DMS 273 treated with DMSO at 0.1 percent for 48 hours (cell line): ENCODE measurements at regions not wholly inside any gene's neighbourhood (a gene's known extent, or its start where the extent isn't known, plus 50 kb on each side); places are given as distances from the start of the nearest gene placed in this dataset.

ENCODE experiments used
- DNase-seq: peaks from one replicate; lab custom pipeline; 2025; lab: John Stamatoyannopoulos, UW

DNA sequence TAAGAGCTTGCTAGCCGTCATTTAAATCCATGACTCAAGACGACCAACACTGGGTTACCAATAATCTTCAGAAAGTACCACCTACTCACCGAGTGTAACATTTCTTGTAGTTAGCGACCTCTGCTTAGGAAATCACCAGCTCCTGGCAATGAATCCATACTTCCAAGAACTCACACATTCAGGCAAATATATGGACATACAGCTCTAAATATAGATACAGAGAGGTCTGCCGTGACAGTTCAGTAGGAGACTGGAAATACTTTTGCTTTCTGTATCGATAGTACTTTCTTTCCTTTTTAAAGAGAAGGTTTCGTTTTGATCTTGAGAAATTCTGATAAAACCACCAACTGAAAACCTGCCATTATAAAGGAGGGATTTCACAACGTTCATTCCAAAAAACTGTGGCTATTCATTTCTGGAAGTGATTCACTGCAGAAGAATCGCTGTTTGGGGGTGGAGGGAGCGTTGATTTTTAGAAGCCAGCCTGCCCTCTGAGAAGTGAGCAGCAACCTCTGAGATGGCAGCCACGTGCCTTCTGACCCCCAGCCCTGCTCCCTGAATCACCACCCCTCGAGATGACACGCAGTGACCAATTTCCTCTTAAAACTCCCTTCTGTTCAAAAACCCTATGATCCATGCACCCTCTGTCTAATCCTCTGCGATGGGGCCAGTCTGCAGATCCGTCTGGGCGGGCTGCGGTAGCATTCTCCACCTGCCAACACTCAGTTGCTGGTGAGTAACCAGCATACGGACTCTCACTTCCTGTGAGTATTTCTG, 179.0 kb upstream of the KLF14 start:
- DNase-seq: no peak

DNA sequence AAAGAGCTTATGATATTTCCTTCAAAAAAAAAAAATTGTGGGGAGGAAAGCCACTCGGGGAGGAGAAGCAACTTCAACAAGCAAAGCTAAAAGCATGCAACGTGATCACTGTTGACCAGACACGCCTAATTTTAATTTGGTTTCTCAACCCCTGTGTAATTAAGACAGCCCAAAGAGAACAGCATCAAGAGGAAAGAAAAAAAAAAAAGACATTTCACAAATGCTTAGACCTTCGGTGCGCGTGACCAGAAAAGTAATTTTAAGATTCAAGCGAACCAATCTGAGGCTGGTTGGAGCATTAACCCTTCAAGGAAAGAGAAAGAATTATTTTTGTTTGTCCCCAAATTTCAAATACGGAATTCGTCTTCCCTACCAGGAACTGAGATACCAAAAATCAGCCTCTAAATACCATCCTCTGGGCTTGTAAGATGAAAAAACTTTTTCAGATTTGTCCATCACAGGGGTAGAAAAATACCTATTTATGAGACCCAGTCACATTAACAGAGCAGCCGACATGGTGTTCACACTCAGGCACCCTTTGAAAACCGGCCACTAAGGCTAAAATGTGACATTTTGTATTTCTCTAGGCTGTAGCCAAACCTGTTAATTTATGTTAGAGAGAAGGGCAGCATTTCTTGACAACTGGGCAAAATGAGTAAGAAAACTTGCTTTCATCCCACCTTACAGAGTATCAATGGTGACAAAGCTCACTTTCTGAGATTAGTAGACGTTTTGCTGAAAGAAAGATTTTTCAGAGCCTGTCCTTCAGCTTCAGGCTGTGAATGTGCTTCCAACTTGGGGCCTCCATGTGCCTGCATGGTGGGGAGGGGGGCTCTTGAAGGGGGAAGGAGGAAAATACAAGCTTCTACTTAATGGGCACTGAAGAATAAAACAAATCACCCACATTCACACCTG, 179.9 kb upstream of the KLF14 start:
- DNase-seq: no peak

DNA sequence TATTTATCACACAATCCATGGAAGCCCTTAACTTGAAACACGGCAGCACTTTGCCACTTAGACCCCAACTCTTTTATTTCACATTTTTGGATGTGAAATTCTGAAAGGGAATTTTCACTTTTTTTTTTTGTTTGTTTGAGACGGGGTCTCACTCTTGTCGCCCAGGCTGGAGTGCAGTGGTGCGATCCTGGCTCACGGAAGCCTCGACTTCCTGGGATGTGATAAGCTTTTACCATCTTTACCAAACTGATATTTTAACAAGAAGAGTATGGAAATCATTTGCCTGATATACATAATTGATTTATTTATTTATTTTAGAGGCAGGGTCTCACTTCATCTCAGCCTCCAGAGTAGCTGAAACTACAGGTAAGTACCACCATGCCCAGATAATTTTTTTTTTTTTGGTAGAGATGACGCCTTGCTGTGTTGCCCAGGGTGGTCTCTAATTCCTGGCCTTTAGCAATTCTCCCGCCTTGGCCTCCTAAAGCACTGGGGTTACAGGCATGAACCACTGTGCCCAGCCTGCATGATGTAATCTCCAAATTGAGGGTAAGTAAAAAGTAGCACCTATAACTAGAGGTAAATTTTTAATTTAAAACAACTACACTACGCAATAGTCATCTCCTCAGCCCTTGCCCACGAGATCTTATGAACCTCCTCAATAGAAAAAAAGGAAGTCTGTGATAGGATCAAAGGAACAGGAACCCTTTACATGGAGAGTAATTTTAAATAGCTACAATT, 180.7 kb upstream of the KLF14 start:
- no peak for DNase-seq

DNA sequence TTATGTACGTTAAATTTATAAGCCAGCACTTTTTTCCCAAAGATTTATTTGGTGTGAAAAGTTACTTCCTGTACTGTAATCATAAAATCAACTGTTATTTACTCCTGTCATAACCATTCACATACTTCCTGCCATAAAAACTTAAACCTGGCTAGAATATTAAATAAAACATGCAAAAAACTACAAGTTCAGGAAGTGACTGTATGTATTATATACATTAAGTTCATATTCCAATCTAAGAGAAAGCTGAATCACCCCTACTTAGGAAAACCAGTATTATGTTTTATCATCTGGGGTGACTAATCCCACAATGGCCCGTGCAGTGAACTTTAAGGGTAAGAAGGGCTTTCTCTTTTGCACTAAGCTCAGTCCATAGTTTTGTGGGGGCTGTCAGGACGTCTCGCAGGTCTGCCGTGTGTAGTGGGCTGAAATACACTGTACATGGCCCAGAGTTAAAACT, 183.7 kb upstream of the KLF14 start:
- DNase-seq: no peak

DNA sequence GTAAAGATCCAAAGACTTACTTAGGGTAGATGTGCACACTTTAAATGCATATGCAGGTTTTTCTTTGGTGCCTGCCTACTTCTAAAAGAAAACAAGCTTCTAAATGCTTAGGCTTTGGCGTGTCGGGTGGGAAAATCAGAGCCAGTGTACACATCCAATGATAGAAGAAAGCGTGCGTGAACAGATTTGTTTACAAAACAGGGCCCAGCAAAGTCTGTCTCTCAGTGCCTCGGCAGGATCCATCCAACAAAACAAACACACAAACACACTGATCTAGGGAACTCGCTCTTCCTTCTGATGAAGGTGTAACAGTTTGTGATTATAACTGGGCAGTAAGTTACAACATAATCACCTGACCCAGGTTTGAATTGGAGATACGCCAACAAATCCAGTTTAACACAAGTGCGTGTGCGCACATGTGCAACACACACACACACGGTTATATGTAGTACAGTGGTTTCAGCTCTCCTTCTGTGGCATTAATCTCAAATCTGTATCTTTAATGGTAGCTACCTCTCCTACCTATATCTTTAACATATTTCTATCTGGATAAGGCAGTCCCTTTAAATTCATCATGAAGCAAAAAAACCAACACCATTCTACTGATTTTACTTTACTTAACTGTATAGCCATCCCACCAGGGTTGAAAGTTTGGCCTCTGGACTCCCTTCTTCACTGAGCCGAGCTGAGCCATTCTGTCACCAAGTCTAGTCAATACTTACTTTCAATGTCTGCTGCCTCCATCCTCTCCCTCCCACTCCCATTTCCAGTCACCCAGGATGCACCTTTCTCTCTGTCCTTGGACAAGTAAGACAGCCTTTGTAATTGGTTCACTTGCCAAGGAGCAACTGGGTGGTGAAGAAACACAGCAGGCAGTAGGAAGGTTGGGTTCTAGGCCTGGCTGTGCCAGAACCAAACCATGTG, 184.4 kb upstream of the KLF14 start:
- no peak for DNase-seq

DNA sequence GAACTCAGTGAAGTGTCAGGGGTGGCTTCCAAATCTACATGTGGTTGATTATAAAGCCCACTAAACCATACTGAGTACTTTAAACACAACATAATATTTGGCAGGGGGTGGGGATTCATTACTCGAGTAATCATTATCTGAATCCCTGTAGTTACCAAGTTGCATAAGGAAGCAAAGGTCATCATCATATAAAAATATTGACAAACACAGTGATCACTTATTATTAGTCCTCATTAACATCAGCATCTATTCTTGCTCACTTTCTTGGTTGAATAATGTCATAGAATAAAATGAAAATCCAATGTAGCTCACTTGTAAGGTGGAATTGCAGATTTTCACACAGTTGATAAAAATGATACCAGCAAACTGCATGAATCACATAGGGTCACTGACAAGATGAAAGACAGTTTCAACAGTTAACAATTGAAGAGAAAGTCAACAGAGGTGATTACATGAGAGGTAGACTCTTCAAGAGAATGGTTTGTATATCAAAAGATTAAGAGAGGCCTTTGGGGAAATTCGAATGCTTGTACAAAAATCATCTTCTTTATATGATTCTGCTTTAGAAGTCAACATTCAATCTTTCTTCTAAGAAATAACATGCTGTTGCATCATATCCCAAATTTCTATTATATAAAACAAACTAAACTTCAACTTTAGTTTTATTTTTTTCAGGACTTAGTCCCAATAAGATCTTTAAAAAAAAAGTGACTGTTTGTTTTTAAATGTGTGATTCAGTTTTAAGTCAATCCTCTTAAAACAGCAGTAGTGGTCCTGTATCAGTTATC, 185.5 kb upstream of the KLF14 start:
- DNase-seq: no peak

DNA sequence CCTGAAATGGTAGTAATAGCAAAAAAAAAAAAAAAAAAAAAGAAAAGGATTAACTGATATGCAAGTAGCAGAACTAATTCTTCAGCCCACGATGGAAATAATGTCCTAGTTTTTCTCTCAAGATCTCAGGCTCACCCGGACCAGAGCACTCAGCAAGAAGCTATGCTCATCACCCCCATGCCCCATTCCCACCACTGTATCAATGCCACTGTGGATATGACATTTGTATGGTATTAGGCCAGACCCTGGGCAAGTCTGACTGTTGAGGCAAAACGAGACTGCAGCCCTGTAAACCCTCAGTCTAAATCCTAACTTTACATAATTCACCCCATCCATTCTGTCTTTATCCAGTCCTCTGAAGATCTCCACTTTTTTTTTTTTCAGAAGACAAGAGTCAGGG, 186.1 kb upstream of the KLF14 start:
- no peak for DNase-seq

DNA sequence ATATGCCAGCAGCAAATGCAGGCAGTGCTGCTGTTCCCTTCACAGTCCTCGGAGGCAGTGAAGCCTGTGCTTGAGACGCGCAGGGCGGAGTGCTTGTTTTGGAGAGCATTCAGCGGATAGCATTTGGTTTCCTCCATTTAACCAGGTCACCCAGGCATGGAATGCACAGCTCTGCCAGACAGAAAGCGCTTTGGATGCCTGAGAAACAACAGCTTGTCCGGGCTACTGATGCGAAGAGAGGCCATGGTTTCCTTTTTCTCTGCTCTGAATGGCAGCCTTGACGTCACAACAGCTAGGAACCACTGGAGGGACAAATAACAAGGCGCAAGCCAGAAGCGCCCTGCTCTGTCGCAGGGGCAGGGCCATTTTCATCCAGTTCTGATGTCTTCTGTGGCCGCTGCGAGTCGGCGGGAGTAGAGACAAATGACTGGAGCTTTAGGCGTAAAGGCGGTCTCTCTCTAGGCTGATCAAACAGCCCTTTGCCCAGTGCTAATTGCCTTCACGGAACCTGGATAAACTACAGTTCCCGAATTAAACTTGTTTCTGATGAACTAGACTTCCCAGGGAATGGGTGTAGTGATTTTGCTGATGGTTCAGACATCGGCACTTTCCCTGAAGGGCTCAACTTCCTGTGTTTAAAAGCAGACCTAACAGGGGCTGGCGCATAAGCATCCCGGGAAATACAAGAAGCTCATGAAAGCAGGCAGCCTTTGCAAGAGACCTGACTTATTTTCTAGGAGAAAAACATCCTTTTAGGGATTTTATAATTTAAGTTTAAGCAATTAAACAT, 187.6 kb upstream of the KLF14 start:
- DNase-seq: no peak

DNA sequence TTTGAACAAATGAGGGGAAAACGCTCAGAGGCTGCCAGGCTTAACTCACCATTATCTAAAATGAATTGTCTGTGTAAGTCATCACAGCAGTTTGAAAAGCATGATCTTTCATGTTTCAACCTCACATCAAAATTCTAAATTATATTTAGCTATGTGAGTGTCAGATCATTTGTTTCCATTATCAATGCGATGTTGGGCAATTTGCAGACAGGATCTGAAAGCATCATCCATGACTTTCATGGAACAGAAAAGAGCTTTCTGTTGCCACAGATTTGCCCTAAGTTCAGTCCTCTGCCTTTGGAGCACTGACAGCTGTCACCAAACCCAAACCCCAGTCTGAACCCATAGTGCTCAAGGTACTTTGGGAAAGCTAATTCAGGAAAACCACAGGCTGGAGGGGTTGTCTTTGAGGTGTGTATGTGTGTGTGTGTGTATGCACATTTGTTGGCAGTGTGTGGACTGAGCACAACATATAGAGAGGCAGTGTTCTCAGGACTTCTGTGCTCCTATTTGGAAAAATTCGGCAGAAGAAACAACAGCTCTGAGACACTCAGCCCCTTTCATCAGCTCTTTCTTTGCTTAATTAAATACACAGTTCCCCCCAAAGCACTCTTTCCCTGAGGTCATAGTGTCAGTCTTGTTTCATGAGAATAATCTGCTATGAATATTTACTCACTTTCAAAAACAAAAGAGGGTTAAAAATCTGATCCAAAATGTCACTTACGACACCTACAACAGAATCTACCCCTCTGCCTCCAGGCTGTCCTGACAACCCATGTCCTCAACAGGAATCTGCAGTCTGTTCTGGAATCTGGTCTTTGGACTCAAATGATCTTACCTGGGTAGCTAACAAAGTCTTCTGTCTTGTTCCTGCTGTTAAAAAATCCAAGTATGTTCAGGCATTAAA, 188.5 kb upstream of the KLF14 start:
- no peak for DNase-seq

DNA sequence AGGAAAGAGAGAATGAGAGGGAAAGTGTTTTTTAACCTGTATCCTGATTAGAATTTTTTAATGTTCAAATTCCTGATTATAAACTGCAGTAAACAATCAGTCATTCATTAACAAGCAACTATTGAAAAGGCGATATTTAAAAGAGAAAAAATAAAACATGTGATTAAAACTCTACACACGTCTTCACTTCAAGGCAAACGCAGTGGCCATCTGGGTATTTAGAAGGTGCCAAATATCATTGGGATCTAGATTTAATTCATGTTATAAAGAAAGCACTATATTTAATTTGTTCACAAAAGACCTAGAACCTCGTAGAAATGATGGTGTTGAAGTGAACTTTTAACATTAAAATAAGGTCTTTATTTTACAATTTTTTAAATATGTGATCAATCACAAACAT, 189.4 kb upstream of the KLF14 start:
- DNase-seq: no peak

DNA sequence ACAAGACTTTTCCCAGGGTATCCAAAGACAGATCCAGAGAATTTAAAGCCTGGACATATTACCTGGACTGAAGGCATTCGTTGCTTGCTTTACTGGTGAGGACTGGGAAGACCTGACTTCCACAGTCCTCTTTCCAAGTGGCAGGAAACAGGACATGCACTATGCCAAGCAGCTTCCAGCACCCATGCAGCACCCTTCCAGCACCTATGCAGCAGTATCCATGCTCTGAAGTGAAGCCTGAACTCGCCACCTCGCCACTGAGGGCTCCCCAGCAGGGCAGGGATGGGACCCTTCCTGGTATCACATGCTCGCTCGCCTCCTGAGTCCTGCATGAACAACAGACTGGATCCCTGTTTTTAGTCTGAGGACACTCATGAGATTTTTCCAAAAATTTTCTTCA, 189.9 kb upstream of the KLF14 start:
- DNase-seq: no peak

DNA sequence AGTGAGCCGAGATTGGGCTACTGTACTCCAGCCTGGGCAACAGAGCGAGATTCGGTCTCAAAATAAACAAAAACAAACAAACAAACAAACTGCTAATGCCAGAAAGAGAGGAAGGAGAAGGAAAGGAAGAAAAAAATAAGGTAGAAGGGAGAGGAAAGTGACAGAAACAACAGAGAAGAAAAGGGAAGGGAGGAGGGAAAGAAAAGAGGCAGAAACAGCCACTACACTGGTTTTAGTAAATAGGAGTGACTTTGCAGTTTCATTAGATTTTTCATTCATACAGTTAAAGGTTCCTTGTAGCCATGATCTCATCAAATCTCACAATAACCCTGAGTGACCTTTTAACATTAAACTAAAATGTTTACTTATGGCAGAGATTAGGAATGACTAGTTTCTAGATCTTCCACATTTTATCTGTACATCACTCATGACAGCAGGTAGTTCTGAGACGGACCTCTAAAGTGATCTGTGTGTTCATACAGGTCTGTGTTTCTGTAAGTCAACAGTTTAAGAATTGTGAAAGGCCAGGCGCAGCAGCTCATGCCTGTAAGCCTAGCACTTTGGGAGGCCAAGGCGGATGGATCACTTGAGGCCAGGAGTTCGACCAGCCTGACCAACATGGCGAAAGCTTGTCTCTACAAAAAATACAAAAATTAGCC, 191.3 kb upstream of the KLF14 start:
- no peak for DNase-seq

DNA sequence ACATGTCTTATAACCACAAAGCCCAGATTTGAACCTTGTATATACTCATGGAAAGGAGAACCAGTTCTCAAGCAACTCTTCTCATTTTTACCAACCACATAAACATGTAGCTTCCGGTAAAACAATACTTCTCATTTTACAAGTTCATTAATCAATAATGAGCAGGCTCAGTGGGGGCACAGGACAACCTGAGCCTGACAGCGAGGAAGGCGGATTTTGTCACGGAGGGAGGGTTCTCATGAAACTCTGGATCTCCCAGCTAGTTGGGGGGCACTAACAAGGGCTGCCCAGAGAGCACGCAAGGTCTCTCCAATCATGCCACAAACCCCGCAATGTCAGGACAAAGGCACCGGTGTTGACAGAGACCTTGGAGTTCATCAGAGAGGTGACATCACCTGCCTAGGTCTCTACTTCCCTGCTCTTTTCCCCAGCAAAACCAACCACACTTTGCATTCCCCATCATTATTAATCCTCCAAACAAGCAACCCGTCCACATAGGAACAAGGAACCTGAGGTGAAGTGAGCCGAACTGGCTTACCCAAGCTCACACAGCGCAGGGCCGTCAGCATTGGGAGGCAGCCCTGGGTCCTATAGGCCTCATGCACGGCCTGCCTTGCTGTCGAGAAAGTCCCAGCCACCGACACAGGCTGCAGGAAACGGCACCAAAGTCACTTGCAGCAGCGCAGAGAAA, 192.1 kb upstream of the KLF14 start:
- DNase-seq: no peak

DNA sequence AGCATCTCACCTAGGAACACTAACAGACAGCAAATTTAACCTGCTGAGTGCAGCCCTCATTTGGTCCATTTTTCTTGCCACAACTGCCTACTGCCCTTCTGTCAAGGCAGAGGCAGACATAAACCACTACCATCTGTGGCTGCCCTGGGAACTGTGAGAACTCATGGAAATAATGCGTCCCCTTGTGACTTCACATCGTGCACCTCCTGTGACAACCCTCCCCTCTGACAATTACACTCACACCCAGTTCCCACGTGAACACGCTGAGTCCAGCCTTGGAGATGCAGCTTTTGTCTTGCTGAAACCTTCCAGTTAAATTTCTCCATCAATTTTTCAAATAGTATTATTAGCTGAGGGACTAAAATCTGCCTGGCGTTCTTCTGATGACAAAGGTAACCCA, 193.1 kb upstream of the KLF14 start:
- no peak for DNase-seq

DNA sequence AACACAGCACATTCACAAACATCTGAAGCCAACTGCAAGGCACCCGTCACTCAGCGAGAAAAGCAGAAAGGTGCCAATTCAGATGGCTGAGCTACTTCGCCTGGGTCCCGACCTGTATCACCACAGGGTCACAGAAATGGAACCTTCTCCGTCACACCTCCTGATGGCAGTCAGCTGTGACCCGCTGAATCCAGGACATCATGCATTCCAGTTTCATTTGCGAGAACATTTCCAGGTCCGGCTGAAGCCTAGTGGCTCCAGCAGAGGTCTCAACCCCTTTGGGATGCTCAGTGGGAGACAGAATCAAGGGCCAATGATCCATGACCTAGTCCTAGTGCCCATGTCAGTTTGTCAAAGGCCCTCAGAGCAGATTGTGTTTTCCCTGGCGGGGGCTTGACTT, 193.6 kb upstream of the KLF14 start:
- no peak for DNase-seq

DNA sequence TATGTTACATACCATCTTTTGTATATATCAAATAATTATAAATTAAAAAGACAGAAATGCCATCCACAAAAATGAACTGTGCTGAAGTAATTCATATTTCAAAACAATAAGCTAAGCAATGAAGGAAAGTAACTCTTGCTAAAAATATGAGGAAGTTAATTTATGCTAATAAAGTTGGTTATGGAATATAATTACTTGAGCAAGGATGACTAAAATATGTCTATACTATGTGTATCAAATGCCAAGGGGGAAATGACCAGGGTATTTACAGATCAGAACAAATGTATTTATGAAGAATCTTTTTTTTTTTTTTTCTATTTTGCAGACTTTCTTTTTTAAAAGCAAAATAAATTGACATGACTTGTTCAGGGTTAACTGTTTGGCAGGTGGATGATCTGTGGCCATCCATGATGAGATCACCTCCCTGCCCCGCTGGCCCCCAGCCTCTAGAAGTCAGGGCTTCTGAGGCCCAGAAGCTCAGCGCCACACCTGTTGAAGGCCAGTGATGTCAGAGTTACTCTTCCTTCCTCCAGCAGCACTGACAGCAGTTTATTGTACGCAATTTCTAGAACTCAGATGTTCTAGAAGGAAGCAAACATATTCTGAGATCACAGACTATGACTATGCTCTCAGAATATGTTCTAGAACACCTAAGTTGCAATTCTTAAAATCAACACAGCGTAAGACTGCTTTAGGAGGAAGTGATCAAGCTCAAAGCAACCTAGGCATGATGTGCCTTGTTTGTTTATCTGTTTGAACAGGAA, 196.1 kb upstream of the KLF14 start:
- DNase-seq: no peak

DNA sequence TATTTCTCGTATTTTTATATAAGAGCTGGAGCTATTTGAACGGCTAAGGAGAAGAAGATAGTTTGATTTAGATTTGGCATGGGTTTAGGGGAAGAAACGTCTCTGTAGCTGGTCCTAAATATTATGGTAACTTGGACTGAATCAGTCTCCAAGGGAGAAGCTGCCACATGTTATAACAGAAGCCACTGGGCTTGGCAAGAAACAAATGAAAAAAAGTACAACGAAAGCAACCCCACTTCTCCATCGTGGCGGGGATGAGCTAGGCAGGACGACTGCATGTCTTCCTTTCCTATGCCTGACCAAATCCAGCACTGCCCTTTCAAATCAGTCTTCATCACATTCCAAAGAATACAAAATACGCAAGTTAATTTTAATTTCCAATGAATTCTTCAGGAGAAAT, 196.7 kb upstream of the KLF14 start:
- no peak for DNase-seq
